Ishikawa (cell line): ENCODE measurements at regions not wholly inside any gene's neighbourhood (a gene's known extent, or its start where the extent isn't known, plus 50 kb on each side); places are given as distances from the start of the nearest gene placed in this dataset.

ENCODE experiments used
- CEBPB ChIP-seq: IDR thresholded peaks from 2 replicates; pipeline ENCODE4 v1.6.1; 2012
- CREB1 ChIP-seq: IDR thresholded peaks from 2 replicates; pipeline ENCODE4 v1.6.1; 2012; ENCODE audit warnings: low read depth
- EGR1 ChIP-seq: IDR thresholded peaks from 2 replicates; pipeline ENCODE4 v1.6.1; 2012
- EP300 ChIP-seq: IDR thresholded peaks from 2 replicates; pipeline ENCODE4 v1.6.1; 2012; ENCODE audit warnings: borderline replicate concordance
- FOXM1 ChIP-seq: IDR thresholded peaks from 2 replicates; pipeline ENCODE4 v1.6.1; 2012; ENCODE audit warnings: low read depth, borderline replicate concordance
- MAX ChIP-seq: IDR thresholded peaks from 2 replicates; pipeline ENCODE4 v1.6.1; 2012
- NFIC ChIP-seq: IDR thresholded peaks from 2 replicates; pipeline ENCODE4 v1.6.1; 2012
- RAD21 ChIP-seq: IDR thresholded peaks from 2 replicates; pipeline ENCODE4 v1.6.1; 2012; ENCODE audit warnings: low read depth
- TAF1 ChIP-seq: IDR thresholded peaks from 2 replicates; pipeline ENCODE4 v1.6.1; 2012; ENCODE audit warnings: low read depth, mild to moderate bottlenecking
- TCF12 ChIP-seq: IDR thresholded peaks from 2 replicates; pipeline ENCODE4 v1.6.1; 2012; ENCODE audit warnings: low read depth
- TEAD4 ChIP-seq: IDR thresholded peaks from 2 replicates; pipeline ENCODE4 v1.6.1; 2012
- USF1 ChIP-seq: IDR thresholded peaks from 2 replicates; pipeline ENCODE4 v1.6.1; 2012
- YY1 ChIP-seq: IDR thresholded peaks from 2 replicates; pipeline ENCODE4 v1.6.1; 2012; ENCODE audit warnings: low read depth
- ZBTB7A ChIP-seq: IDR thresholded peaks from 2 replicates; pipeline ENCODE4 v1.6.1; 2012; ENCODE audit warnings: low read depth
- TF ChIP-seq, protein P1 (sequence below): IDR thresholded peaks from 2 replicates; pipeline ENCODE4 v1.6.1; 2012; ENCODE audit warnings: low read depth, mild to moderate bottlenecking

DNA sequence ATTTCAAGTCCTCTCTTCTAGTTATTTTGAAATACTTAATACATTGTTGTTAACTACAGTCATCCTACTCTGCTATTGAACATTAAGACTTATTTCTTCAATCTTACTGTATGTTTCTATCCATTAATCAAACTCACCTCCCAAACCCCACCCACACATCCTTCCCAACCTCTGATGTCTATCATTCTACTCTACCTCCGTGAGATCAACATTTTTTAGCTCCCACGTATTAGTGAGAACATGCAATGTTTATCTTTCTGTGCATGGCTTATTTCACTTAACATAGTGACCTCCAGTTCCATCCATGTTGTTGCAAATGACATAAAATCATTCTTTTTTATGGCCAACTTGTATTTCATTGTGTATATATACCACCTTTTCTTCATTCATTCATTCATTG is 236.6 kb upstream of the CTNNB1 start:
- TF ChIP-seq TEAD4 (no peak), EP300 (no peak), MAX (no peak), NFIC (no peak), YY1 (no peak), USF1 (no peak), CEBPB (no peak), TCF12 (no peak), RAD21 (no peak), ZBTB7A (no peak), TAF1 (no peak), FOXM1 (no peak), CREB1 (no peak), EGR1 (no peak)
- TF ChIP-seq, protein P1, sequence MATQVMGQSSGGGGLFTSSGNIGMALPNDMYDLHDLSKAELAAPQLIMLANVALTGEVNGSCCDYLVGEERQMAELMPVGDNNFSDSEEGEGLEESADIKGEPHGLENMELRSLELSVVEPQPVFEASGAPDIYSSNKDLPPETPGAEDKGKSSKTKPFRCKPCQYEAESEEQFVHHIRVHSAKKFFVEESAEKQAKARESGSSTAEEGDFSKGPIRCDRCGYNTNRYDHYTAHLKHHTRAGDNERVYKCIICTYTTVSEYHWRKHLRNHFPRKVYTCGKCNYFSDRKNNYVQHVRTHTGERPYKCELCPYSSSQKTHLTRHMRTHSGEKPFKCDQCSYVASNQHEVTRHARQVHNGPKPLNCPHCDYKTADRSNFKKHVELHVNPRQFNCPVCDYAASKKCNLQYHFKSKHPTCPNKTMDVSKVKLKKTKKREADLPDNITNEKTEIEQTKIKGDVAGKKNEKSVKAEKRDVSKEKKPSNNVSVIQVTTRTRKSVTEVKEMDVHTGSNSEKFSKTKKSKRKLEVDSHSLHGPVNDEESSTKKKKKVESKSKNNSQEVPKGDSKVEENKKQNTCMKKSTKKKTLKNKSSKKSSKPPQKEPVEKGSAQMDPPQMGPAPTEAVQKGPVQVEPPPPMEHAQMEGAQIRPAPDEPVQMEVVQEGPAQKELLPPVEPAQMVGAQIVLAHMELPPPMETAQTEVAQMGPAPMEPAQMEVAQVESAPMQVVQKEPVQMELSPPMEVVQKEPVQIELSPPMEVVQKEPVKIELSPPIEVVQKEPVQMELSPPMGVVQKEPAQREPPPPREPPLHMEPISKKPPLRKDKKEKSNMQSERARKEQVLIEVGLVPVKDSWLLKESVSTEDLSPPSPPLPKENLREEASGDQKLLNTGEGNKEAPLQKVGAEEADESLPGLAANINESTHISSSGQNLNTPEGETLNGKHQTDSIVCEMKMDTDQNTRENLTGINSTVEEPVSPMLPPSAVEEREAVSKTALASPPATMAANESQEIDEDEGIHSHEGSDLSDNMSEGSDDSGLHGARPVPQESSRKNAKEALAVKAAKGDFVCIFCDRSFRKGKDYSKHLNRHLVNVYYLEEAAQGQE, result no peak

DNA sequence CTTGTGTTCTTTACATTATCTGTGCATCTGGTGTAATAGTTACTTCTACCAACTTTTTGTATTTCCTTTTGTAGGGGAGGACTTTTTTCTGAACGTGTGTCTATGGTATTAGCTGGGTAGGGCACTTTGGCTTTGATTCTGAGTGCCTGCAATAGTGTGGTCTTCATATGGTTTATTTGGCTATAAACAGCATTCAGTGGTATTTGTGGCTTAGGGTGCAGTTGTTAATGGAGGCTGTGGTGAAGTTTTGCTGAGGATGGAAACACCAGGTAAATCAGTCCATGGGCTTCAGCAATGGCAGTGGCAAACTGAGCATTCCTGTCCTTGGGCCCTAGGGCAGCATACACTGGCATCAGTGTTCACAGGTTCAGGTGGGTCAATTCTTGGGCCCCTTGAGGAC is 230.6 kb upstream of the CTNNB1 start:
- TF ChIP-seq USF1 (no peak), YY1 (no peak), ZBTB7A (no peak), TEAD4 (no peak), EP300 (no peak), TCF12 (no peak), TAF1 (no peak), EGR1 (no peak), NFIC (no peak), MAX (no peak), FOXM1 (no peak), CEBPB (no peak), RAD21 (no peak), CREB1 (no peak)
- TF ChIP-seq, protein P1, result no peak

DNA sequence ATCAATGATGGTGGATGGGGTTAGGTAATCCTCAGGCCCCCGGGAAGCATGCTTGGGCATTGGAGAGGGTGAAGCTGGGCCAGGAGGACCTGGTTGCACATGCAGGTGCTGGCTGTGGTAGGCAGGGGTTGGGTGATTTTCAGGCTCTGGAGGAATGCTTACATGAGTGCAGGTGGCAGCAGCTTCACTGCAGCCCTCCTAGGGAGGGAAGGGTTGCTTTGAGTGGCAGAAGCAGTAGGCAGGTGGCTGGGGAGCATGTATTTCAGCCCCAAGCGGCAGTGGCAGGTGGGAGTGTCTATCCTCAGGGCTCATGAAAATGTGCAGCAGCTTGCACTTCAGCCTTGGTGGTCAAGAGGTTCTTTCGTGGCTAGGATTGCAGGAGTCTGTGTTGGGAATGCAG is 230.0 kb upstream of the CTNNB1 start:
- TF ChIP-seq FOXM1, result no peak
- TF ChIP-seq TAF1, result no peak

DNA sequence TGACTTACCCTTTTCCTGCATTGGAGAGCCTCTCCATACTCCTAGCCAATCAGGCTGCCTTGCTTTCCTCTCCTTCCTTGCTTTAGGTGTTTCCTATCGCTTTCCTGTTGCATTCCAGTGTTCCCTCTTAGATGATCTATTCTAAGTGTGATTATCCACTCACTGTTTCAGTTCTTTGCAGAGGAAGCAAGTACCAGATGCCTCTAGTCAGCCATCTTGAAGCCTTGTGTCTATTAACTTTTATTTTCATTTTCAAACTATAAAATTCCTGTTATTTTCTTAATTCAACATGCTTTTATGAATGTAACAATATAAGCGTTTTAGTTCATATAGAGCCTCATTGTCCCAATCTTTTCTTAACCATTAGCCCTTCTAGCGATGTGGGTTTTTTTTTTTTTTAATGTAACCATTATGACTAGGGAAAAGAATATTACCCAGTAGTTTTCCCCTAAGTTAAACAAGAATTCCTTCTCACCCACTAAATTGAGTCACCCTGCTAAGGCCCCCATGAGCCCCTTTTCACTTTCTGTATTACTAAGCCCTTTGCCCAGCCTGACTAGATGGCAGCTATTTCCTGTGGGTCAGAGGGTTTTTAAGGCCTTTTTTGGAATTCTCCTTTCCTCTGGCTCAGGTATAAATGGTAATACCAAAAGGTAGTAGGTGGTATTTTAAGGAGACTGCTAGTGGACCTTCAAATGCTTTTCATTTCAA is 229.4 kb upstream of the CTNNB1 start:
- no peak for TF ChIP-seq ZBTB7A
- TF ChIP-seq, protein P1, result no peak
- TF ChIP-seq MAX, result no peak
- no peak for TF ChIP-seq FOXM1
- no peak for TF ChIP-seq TCF12
- no peak for TF ChIP-seq NFIC
- TF ChIP-seq CREB1, result no peak
- TF ChIP-seq YY1, result no peak
